ENCODE measurements at regions not wholly inside any gene's neighbourhood (a gene's known extent, or its start where the extent isn't known, plus 50 kb on each side); places are given as distances from the start of the nearest gene placed in this dataset.

- Histone ChIP-seq H3K4me3 (no peak overlapping the region), H3K4me1 (no peaks in the 10 kb centered on the region), H3K9me3 (no peaks in the 10 kb centered on the region), H3K36me3 (ENCODE audit: insufficient read depth in 1 of 2, low read depth in 1 of 2) (no peaks in the 10 kb centered on the region), H3K27me3 (ENCODE audit: insufficient read depth in 3 of 3, low read length in 2 of 3) (no peaks in the 10 kb centered on the region), H3K27ac (no peak overlapping the region)
- no peak for TF ChIP-seq CTCF (IDR thresholded peaks at IDR 0.05)
- no peak for ATAC-seq
- DNase-seq, result no peak
- intact Hi-C loops (cut with DNase I), result no loop called here
- WGBS, 3 donors, result 73 to 96% (median 82%) methylated on average over 1 of the region's 1 CpG
These were observed 358.3 kb downstream of the PAX1 start for GRCh38 chr20:22063753-22064152.

GRCh38 chr20:22062874-22063273, 357.4 kb downstream of the PAX1 start:
- no peak for ATAC-seq
- intact Hi-C loops (cut with DNase I), result no loop called here
- no peak for DNase-seq
- Histone ChIP-seq H3K27ac (no peak overlapping the region), H3K27me3 (ENCODE audit: insufficient read depth in 3 of 3, low read length in 2 of 3) (no peaks in the 10 kb centered on the region), H3K4me3 (no peak overlapping the region), H3K4me1 (no peaks in the 10 kb centered on the region), H3K36me3 (ENCODE audit: insufficient read depth in 1 of 2, low read depth in 1 of 2) (no peaks in the 10 kb centered on the region), H3K9me3 (no peaks in the 10 kb centered on the region)
- no peak for TF ChIP-seq CTCF (IDR thresholded peaks at IDR 0.05)
- WGBS, 3 donors, result 56 to 62% (median 58%) methylated on average over 5 of the region's 5 CpGs

GRCh38 chr20:22060610-22061009, 355.1 kb downstream of the PAX1 start:
- Histone ChIP-seq H3K4me1 (no peaks in the 10 kb centered on the region), H3K27ac (no peak overlapping the region), H3K36me3 (ENCODE audit: insufficient read depth in 1 of 2, low read depth in 1 of 2) (no peaks in the 10 kb centered on the region), H3K27me3 (ENCODE audit: insufficient read depth in 3 of 3, low read length in 2 of 3) (no peaks in the 10 kb centered on the region), H3K9me3 (no peaks in the 10 kb centered on the region), H3K4me3 (no peak overlapping the region)
- DNase-seq (no peak), ATAC-seq (no peak)
- no peak for TF ChIP-seq CTCF (IDR thresholded peaks at IDR 0.05)
- intact Hi-C loops (cut with DNase I), result no loop called here
- WGBS, 3 donors, result 60 to 75% (median 61%) methylated on average over 2 of the region's 2 CpGs

GRCh38 chr20:22058746-22059145, 353.3 kb downstream of the PAX1 start:
- H3K27me3 ChIP-seq (ENCODE audit: insufficient read depth in 3 of 3, low read length in 2 of 3), result no peaks in the 10 kb centered on the region
- DNase-seq (no peak), ATAC-seq (no peak)
- no peaks in the 10 kb centered on the region for H3K9me3 ChIP-seq
- no peaks in the 10 kb centered on the region for H3K4me1 ChIP-seq
- intact Hi-C loops (cut with DNase I), result no loop called here
- H3K4me3 ChIP-seq, result no peak overlapping the region
- TF ChIP-seq CTCF (IDR thresholded peaks at IDR 0.05), result no peak
- H3K36me3 ChIP-seq (ENCODE audit: insufficient read depth in 1 of 2, low read depth in 1 of 2), result no peaks in the 10 kb centered on the region
- no peak overlapping the region for H3K27ac ChIP-seq

- Histone ChIP-seq H3K9me3 (no peaks in the 10 kb centered on the region), H3K27me3 (ENCODE audit: insufficient read depth in 3 of 3, low read length in 2 of 3) (no peaks in the 10 kb centered on the region), H3K4me1 (no peaks in the 10 kb centered on the region), H3K27ac (no peak overlapping the region), H3K36me3 (ENCODE audit: insufficient read depth in 1 of 2, low read depth in 1 of 2) (no peaks in the 10 kb centered on the region), H3K4me3 (no peak overlapping the region)
- intact Hi-C loops (cut with DNase I), result no loop called here
- DNase-seq, result no peak
- ATAC-seq, result no peak
- no peak for TF ChIP-seq CTCF (IDR thresholded peaks at IDR 0.05)
- 73 to 84% (median 81%) methylated on average over 1 of the region's 1 CpG for WGBS, 3 donors
These were observed 350.5 kb downstream of the PAX1 start for GRCh38 chr20:22055981-22056380.
